ACHN (cell line): ENCODE measurements at regions not wholly inside any gene's neighbourhood (a gene's known extent, or its start where the extent isn't known, plus 50 kb on each side); places are given as distances from the start of the nearest gene placed in this dataset.
"Not testable (repeated sequence)": the region's sequence is repeated elsewhere in the genome, so short reads cannot be mapped to it uniquely, and the experiment has no call there.

Experiments used
- DNase-seq: peaks from one replicate; pipeline ENCODE4 v3.0.0-alpha.2; 2015
- in situ Hi-C: cut with HindIII; loops from 2 replicates; pipeline ENCODE4 v1.10.0; 2017; ENCODE audit warnings: low sequenced_read_pairs, low pct_ligation_motif_present, low pct_unique_long_range_greater_than_20kb

DNA sequence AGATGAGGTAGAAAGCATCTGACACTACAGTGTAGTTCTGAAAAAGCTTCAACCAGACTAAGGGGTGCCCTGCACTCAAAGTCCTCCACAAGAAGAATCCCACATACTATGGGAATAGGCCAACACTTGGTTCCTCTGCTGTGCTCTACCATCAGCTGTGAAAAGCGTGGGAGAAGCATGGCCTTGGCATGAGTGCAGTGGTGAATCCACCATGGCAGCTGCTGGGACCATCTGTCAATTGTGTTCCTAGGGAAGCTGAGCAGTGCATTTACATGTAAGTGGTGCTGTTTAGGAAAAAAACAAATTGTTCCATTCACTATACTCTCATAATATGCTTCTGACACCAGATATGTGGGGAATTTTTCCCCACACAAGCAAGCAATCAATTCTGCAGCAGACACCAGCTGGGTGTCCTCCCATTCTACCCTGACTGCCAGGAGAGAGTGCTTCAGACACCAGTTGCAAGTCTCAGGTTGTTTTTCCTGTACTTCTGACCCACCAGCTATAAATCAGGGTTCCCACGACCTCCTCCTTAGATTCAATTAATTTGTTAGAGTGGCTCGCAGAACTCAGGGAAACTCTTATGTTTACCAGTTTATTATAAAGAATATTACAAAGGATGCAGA is 230.8 kb upstream of the CHRM3 start:
- in situ Hi-C loops = no loop called here
- DNase-seq = no peak

GRCh38 chr1:239151937-239152336 is 234.4 kb upstream of the CHRM3 start:
- in situ Hi-C loops = no loop called here
- no peak for DNase-seq

- in situ Hi-C loops = no loop called here
- no peak for DNase-seq
Measured at GRCh38 chr1:239140968-239141367, 245.4 kb upstream of the CHRM3 start.

DNA sequence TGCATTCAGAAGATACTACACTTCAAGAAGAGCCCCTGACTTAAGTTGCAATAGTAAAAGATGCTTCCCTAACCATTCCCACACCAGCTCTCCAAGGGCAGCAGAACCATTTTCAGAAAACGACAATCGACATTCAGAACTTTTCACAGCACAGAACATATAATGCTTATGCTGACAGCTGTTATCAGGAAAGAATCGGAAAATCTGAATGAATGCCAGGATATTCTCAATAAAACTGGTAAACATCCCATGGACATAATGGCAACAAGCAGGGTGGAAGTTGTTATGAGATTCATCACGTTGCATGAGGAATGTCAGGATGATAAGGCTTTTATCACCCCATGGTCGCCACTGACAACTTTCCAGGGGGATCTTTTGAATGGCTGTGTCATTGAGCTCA is 246.6 kb upstream of the CHRM3 start:
- in situ Hi-C loops = no loop called here
- DNase-seq = no peak

DNA sequence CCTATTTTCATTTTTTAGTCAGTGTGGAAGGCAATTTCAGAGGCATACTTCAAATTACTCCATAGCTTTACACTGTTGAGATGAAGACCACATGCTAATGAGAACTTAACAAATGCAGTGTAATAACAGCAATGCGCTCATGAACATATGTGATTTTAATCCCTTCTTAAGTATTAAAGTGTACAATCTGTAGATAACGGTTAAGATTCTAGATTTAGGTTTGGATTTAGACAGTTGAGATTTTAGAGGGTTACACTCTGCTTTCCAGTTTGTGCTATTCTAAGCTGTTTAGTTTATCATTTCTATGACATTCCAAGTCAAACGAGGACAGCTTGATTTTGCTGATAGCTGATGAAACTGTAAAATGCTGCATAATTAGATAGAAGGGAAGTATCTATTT is 257.8 kb upstream of the CHRM3 start:
- DNase-seq = no peak
- in situ Hi-C loops = no loop called here

- in situ Hi-C loops = no loop called here
- no peak for DNase-seq
Measured at GRCh38 chr1:239126884-239127283, 259.5 kb upstream of the CHRM3 start.

- DNase-seq = no peak
- in situ Hi-C loops = no loop called here
Measured at GRCh38 chr1:239125893-239126292, 260.5 kb upstream of the CHRM3 start.

GRCh38 chr1:239125027-239125426 is 261.3 kb upstream of the CHRM3 start:
- in situ Hi-C loops = no loop called here
- peak; percentile 2 for DNase-seq

DNA sequence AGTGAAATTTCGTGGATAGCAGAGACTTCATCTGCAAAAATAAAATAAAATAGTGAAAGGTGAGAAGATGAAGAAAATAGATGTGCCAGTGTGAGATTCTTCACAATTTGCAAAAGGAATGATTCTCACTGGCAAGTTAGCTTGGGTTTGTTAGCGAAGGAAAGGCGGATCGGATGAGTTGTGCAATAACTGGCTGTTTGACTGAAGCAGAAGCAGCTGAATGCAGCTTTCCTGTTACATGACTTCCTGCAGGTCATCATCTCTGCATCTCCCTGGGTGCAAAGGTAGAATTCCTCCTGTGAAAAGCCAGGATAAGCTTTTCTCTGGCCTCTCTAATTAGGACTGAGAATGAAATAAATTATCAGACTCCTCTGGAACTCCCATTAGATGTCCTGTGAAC is 263.1 kb upstream of the CHRM3 start:
- in situ Hi-C loops = no loop called here
- DNase-seq = no peak

GRCh38 chr1:239112101-239112935 is 274.1 kb upstream of the CHRM3 start:
- DNase-seq = no peak
- in situ Hi-C loops = no loop called here

DNA sequence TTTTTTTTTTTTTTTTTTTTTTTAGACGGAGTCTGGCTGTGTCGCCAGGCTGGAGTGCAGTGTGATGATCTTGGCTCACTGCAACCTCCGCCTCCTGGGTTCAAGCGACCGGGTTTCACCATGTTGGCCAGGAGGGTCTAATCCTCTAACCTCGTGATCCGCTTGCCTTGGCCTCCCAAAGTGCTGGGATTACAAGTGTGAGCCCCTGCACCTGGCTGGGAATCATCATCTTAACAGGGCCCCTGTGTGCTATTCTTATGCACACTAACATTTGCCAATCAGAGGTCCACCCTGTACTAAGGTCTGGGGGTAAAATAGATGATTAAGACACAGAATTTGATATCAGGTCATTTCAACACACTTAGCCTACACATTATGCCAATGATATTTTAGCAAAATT is 278.7 kb upstream of the CHRM3 start:
- in situ Hi-C loops = no loop called here
- DNase-seq = no peak

DNA sequence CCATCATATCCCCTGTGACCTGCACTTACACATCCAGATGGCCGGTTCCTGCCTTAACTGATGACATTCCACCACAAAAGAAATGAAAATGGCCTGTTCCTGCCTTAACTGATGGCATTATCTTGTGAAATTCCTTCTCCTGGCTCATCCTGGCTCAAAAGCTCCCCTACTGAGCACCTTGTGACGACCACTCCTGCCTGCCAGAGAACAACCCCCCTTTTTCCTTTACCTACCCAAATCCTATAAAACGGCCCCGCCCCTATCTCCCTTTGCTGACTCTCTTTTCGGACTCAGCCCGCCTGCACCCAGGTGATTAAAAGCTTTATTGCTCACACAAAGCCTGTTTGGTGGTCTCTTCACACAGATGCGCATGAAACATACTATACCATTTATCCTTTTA is 279.7 kb upstream of the CHRM3 start:
- in situ Hi-C loops, DNase-seq: not testable (repeated sequence)

GRCh38 chr1:239098400-239099037 is 287.8 kb upstream of the CHRM3 start:
- in situ Hi-C loops = no loop called here
- no peak for DNase-seq

DNA sequence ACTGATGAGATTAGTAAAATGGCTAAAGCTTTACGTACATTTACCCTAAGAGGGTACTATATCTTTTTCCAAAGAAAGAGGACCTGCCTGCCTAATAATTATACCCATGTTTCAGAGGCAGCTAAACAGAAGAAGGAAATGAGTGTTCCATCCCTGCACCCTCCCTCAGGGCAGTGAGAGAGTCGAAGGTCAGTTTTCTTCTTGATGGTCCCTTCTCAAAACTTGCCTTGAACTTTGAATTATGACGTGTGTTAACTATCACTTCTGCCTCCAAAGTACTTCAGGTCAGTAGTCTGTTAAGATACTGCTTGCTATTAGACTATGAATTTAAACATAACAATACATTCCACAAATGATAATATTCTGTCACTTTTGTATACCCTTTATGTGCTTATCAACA is 294.8 kb upstream of the CHRM3 start:
- in situ Hi-C loops = no loop called here
- DNase-seq = no peak

- in situ Hi-C loops = no loop called here
Measured at GRCh38 chr1:239084459-239085080, 301.8 kb upstream of the CHRM3 start.

GRCh38 chr1:239081947-239082346 is 304.4 kb upstream of the CHRM3 start:
- in situ Hi-C loops, DNase-seq: not testable (repeated sequence)

More at GRCh38 chr1:239084459-239085080, 301.8 kb upstream of the CHRM3 start:
- no peak for DNase-seq

- in situ Hi-C loops = no loop called here
- no peak for DNase-seq
Measured at GRCh38 chr1:239067480-239067879, 318.9 kb upstream of the CHRM3 start.

GRCh38 chr1:239067058-239067457 is 319.3 kb upstream of the CHRM3 start:
- in situ Hi-C loops = no loop called here
- no peak for DNase-seq

GRCh38 chr1:239061770-239062169 is 324.6 kb upstream of the CHRM3 start:
- DNase-seq = no peak
- in situ Hi-C loops = no loop called here
